H9 (cell line): ENCODE measurements at regions not wholly inside any gene's neighbourhood (a gene's known extent, or its start where the extent isn't known, plus 50 kb on each side); places are given as distances from the start of the nearest gene placed in this dataset.

Experiments
- DNase-seq: peaks from one replicate; pipeline ENCODE4 v3.0.0-alpha.2; 2017
- H2AFZ ChIP-seq: one replicate; pipeline ENCODE4 v1.6.1; 2013; ENCODE audit warnings: mild to moderate bottlenecking, low read length, control low read depth, moderate library complexity
- H2AK5ac ChIP-seq: 2 replicates; pipeline ENCODE4 v1.6.1; 2013; ENCODE audit warnings: low read length, control low read depth, mixed read lengths; ENCODE audit not compliant: insufficient read length
- H2BK120ac ChIP-seq: one replicate; pipeline ENCODE4 v1.6.1; 2013; ENCODE audit warnings: low read depth, mild to moderate bottlenecking, low read length, control low read depth, inconsistent platforms; ENCODE audit not compliant: poor library complexity, severe bottlenecking
- H2BK12ac ChIP-seq: 2 replicates; pipeline ENCODE4 v1.6.1; 2013; ENCODE audit warnings: low read length, control low read depth, mixed read lengths, low read depth; ENCODE audit not compliant: insufficient read length
- H2BK15ac ChIP-seq: 2 replicates; pipeline ENCODE4 v1.6.1; 2013; ENCODE audit warnings: low read depth, low read length, control low read depth
- H2BK20ac ChIP-seq: one replicate; pipeline ENCODE4 v1.6.1; 2013; ENCODE audit warnings: low read depth, mild to moderate bottlenecking, low read length, control low read depth, inconsistent platforms; ENCODE audit not compliant: poor library complexity, severe bottlenecking
- H2BK5ac ChIP-seq: 2 replicates; pipeline ENCODE4 v1.6.1; 2013; ENCODE audit warnings: low read length, control low read depth, mixed read lengths; ENCODE audit not compliant: insufficient read length
- H3K14ac ChIP-seq: 2 replicates; pipeline ENCODE4 v1.6.1; 2013; ENCODE audit warnings: low read length, control low read depth; ENCODE audit not compliant: insufficient read depth
- H3K18ac ChIP-seq: 2 replicates; pipeline ENCODE4 v1.6.1; 2013; ENCODE audit warnings: low read depth, mild to moderate bottlenecking, mixed read lengths, low read length, control low read depth; ENCODE audit not compliant: insufficient read length
- H3K23ac ChIP-seq: 2 replicates; pipeline ENCODE4 v1.6.1; 2013; ENCODE audit warnings: low read length, control low read depth, mixed read lengths, low read depth; ENCODE audit not compliant: insufficient read length
- H3K23me2 ChIP-seq: 2 replicates; pipeline ENCODE4 v1.6.1; 2013; ENCODE audit warnings: low read depth, mild to moderate bottlenecking, mixed read lengths, low read length, control low read depth; ENCODE audit not compliant: insufficient read length, poor library complexity, severe bottlenecking
- H3K27ac ChIP-seq: 2 replicates; pipeline ENCODE4 v1.5.1; 2013; ENCODE audit warnings: low read length, control low read depth, mixed read lengths, low read depth; ENCODE audit not compliant: insufficient read length
- H3K27me3 ChIP-seq: 2 replicates; pipeline ENCODE4 v1.6.1; 2013; ENCODE audit warnings: low read length, control low read depth, inconsistent platforms; ENCODE audit not compliant: insufficient read depth
- H3K4ac ChIP-seq: 2 replicates; pipeline ENCODE4 v1.6.1; 2013; ENCODE audit warnings: low read depth, mild to moderate bottlenecking, control low read depth, inconsistent platforms, low read length, moderate library complexity
- H3K4me1 ChIP-seq: 2 replicates; pipeline ENCODE4 v1.6.1; 2013; ENCODE audit warnings: low read length, control low read depth, inconsistent platforms; ENCODE audit not compliant: insufficient read depth
- H3K4me2 ChIP-seq: 2 replicates; pipeline ENCODE4 v1.6.1; 2013; ENCODE audit warnings: low read length, control low read depth, mixed read lengths; ENCODE audit not compliant: insufficient read length, insufficient read depth
- H3K56ac ChIP-seq: 2 replicates; pipeline ENCODE4 v1.6.1; 2013; ENCODE audit warnings: low read depth, mild to moderate bottlenecking, mixed read lengths, low read length, control low read depth; ENCODE audit not compliant: insufficient read length
- H3K79me1 ChIP-seq: 2 replicates; pipeline ENCODE4 v1.6.1; 2013; ENCODE audit warnings: low read depth, mild to moderate bottlenecking, moderate library complexity, low read length, control low read depth, inconsistent platforms; ENCODE audit not compliant: insufficient read depth, poor library complexity, severe bottlenecking
- H3K79me2 ChIP-seq: 2 replicates; pipeline ENCODE4 v1.6.1; 2013; ENCODE audit warnings: low read length, control low read depth, inconsistent platforms; ENCODE audit not compliant: insufficient read depth
- H3K9ac ChIP-seq: 2 replicates; pipeline ENCODE4 v1.6.1; 2013; ENCODE audit warnings: low read length, control low read depth, mixed read lengths; ENCODE audit not compliant: insufficient read length; ENCODE audit errors: extremely low read depth
- H3K9me3 ChIP-seq: one replicate; pipeline ENCODE4 v1.6.1; 2013; ENCODE audit warnings: low read depth, low read length, inconsistent platforms; ENCODE audit not compliant: control insufficient read depth
- H3T11ph ChIP-seq: one replicate; pipeline ENCODE4 v1.6.1; 2013; ENCODE audit warnings: mild to moderate bottlenecking, low read length, control low read depth, inconsistent platforms
- H4K20me1 ChIP-seq: one replicate; pipeline ENCODE4 v1.6.1; 2013; ENCODE audit not compliant: control insufficient read depth, insufficient read length, insufficient read depth
- H4K5ac ChIP-seq: 2 replicates; pipeline ENCODE4 v1.6.1; 2013; ENCODE audit warnings: low read depth, mild to moderate bottlenecking, mixed read lengths, low read length, control low read depth; ENCODE audit not compliant: insufficient read length
- H4K8ac ChIP-seq: replicated peaks from 2 replicates; pipeline ENCODE4 v1.6.1; 2013; ENCODE audit warnings: low read length, control low read depth, mixed read lengths, low read depth; ENCODE audit not compliant: insufficient read length
- H4K91ac ChIP-seq: 2 replicates; pipeline ENCODE4 v1.6.1; 2013; ENCODE audit warnings: low read depth, mild to moderate bottlenecking, moderate library complexity, mixed read lengths, low read length, control low read depth; ENCODE audit not compliant: insufficient read length
- H3K27ac Mint-ChIP-seq, 3 experiments: 2 replicates in 2 of 3; 3 replicates in 1 of 3; pipeline ENCODE4 v1.8.0; 2020 to 2021; ENCODE audit warnings: mixed read lengths in 3 of 3, mild to moderate bottlenecking in 1 of 3, moderate library complexity in 1 of 3
- H3K27me3 Mint-ChIP-seq: 2 replicates; pipeline ENCODE4 v1.8.0; 2021; ENCODE audit warnings: low read depth, mild to moderate bottlenecking, moderate library complexity, mixed read lengths
- H3K36me3 Mint-ChIP-seq, 3 experiments: 2 replicates in 2 of 3; 3 replicates in 1 of 3; pipeline ENCODE4 v1.8.0; 2020 to 2021; ENCODE audit warnings: low read depth in 3 of 3, mixed read lengths in 3 of 3; ENCODE audit not compliant: insufficient read depth in 1 of 3
- H3K4me1 Mint-ChIP-seq, 2 experiments: 2 replicates each; pipeline ENCODE4 v1.8.0; 2020; ENCODE audit warnings: mixed read lengths in 2 of 2
- H3K4me3 Mint-ChIP-seq, 2 experiments: 2 replicates in 1 of 2; 3 replicates in 1 of 2; pipeline ENCODE4 v1.8.0; 2020 to 2021; ENCODE audit warnings: mild to moderate bottlenecking in 2 of 2, mixed read lengths in 2 of 2, moderate library complexity in 1 of 2
- H3K9me3 Mint-ChIP-seq, 2 experiments: 2 replicates in 1 of 2; 3 replicates in 1 of 2; pipeline ENCODE4 v1.8.0; 2020; ENCODE audit warnings: mild to moderate bottlenecking in 2 of 2, mixed read lengths in 2 of 2, moderate library complexity in 1 of 2
- WGBS: extraction: QIAGEN DNeasy Blood & Tissue Kit; methylation state at CpG from one replicate; pipeline ENCODE4 v1.1.7; 2013; ENCODE audit warnings: missing lambda C conversion rate, low lambda C conversion rate, mixed read lengths; ENCODE audit not compliant: insufficient read length; ENCODE audit errors: extremely low coverage; 5-methylcytosine and 5-hydroxymethylcytosine counted together
- TF ChIP-seq, protein P1 (sequence below): fragments of 200-600 bp; sonication (generic); conservative IDR thresholded peaks from 3 replicates; pipeline ENCODE4 v1.8.0; 2021; ENCODE audit warnings: antibody characterized with exemption, mild to moderate bottlenecking

DNA sequence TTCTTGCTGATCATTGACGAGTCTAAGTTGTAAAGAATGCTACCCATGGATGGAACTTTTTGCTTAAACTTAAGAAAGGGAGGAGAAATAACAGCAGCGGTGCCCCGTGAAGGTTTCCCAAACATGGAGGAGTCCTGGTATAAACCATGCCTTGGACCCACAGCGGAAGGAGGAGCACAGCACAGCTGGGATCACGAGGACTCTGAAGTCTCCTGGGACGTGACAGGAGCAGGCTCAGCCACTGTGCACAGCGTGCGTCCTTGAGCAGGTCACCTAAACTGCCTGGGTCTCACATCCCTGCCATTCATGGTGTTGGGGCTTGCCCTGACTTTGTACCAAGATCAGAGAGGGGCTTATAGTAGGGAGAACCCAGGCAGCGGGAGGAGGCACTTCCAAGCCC lies 56.1 kb upstream of the UNC93A start:
- Histone ChIP-seq H2AK5ac (no peak overlapping the region), H3K27ac (no peak overlapping the region), H3K18ac (no peak overlapping the region), H3K14ac (no peak overlapping the region), H4K91ac (no peak overlapping the region), H3K23me2 (no peaks in the 10 kb centered on the region), H2AFZ (no peak overlapping the region), H3K4me1 (peaks cover 8% of the 10 kb centered on the region; the same call in 1 of the 2 replicates), H4K5ac (no peak overlapping the region), H2BK5ac (no peak overlapping the region), H4K8ac (no peak overlapping the region), H2BK20ac (no peak overlapping the region), H3K56ac (no peak overlapping the region), H3K27me3 (no peaks in the 10 kb centered on the region), H3K4me2 (no peak overlapping the region), H3K23ac (no peak overlapping the region), H3K79me1 (no peaks in the 10 kb centered on the region), H2BK120ac (no peak overlapping the region), H2BK12ac (no peak overlapping the region), H3K79me2 (peaks cover 21% of the 10 kb centered on the region; the same call in 1 of the 2 replicates), H3T11ph (no peak overlapping the region), H3K9ac (no peak overlapping the region), H3K4ac (no peak overlapping the region), H4K20me1 (no peaks in the 10 kb centered on the region), H2BK15ac (no peak overlapping the region), H3K9me3 (no peaks in the 10 kb centered on the region)
- Mint-ChIP-seq H3K4me3 (peak overlapping the region; percentile 16 to 50; a peak in 4 of 5 replicates), H3K9me3 (no peaks in the 10 kb centered on the region), H3K4me1 (peaks cover 74 to 82% of the 10 kb centered on the region in 2 experiments), H3K27ac (peak overlapping the region; percentile 8 to 88 (median 73); a peak in 5 of 7 replicates), H3K36me3 (peaks cover 35 to 80% (median 40%) of the 10 kb centered on the region in 3 experiments), H3K27me3 (peaks cover 2% of the 10 kb centered on the region)
- no peak for DNase-seq
- WGBS, result no CpG with 5 or more reads among the region's 9 CpGs
- TF ChIP-seq, protein P1, sequence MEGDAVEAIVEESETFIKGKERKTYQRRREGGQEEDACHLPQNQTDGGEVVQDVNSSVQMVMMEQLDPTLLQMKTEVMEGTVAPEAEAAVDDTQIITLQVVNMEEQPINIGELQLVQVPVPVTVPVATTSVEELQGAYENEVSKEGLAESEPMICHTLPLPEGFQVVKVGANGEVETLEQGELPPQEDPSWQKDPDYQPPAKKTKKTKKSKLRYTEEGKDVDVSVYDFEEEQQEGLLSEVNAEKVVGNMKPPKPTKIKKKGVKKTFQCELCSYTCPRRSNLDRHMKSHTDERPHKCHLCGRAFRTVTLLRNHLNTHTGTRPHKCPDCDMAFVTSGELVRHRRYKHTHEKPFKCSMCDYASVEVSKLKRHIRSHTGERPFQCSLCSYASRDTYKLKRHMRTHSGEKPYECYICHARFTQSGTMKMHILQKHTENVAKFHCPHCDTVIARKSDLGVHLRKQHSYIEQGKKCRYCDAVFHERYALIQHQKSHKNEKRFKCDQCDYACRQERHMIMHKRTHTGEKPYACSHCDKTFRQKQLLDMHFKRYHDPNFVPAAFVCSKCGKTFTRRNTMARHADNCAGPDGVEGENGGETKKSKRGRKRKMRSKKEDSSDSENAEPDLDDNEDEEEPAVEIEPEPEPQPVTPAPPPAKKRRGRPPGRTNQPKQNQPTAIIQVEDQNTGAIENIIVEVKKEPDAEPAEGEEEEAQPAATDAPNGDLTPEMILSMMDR, result no peak
